ENCODE measurements at regions not wholly inside any gene's neighbourhood (a gene's known extent, or its start where the extent isn't known, plus 50 kb on each side); places are given as distances from the start of the nearest gene placed in this dataset.

DNA sequence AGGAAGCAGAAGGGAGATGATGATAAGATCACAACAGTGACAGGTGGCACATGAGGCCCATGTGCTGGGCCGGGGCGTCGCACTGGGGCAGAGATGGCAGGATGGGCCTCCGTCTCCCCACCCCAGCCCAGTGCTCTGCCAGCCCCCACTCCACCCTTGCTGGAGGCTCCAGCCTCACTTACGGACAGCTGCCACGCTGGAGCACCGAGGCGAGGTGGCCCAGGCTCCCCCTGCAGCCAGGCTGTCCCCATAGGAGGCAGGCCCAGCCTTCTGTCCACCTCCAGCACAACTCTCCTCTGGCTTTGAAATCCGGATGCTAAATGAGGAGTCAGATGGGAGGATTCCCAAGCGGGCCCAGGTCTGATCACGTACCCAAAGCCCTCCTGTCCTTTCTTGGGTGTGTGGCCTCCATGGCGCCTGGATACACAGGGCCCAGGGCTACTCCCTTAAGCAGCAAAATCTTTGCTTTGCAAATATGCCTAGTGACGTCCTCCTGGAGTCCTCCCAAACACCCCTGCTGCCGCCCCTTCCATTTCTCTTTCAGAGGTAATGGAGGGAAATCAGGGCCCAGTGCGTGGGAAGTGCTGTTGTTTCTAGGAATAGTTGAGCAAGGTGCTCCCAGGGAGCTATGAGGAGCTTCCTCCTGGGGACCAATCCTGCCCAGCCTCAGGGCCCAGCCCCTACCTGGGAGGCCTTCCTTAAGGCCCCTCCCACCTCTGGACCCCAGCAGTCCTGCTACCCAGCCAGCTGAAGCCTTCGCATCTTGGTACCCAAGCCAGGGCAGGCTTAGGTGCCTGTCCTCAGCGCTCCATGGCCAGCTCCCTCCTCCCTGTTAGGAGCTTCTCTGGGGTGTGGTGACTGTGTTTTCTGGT, 170.4 kb upstream of the MYCN start:
- TF ChIP-seq POLR2A (IDR thresholded peaks at IDR 0.05) = no peak
- TF ChIP-seq CTCF (IDR thresholded peaks at IDR 0.05) = no peak
- TF ChIP-seq POLR2AphosphoS5 (IDR thresholded peaks at IDR 0.05) = no peak
